Adipocyte (in vitro differentiated cells): ENCODE measurements at regions not wholly inside any gene's neighbourhood (a gene's known extent, or its start where the extent isn't known, plus 50 kb on each side); places are given as distances from the start of the nearest gene placed in this dataset.
A peak's percentile ranks its signal among the peaks of the same experiment; 100 is the strongest.

Source experiments
- DNase-seq: peaks from one replicate; pipeline ENCODE4 v3.0.0-alpha.2; 2015; ENCODE audit warnings: low read depth
- H3K27me3 ChIP-seq: replicated peaks from 2 replicates; pipeline ENCODE4 v1.7.0; 2013; ENCODE audit warnings: mild to moderate bottlenecking, low read length, moderate library complexity; ENCODE audit not compliant: control insufficient read depth, insufficient read depth
- H3K36me3 ChIP-seq: 2 replicates; pipeline ENCODE4 v1.7.0; 2013; ENCODE audit warnings: low read length, mild to moderate bottlenecking, moderate library complexity; ENCODE audit not compliant: control insufficient read depth, insufficient read depth, severe bottlenecking
- H3K4me1 ChIP-seq: 2 replicates; pipeline ENCODE4 v1.7.0; 2013; ENCODE audit warnings: mild to moderate bottlenecking, low read length, moderate library complexity; ENCODE audit not compliant: control insufficient read depth, insufficient read depth
- H3K4me3 ChIP-seq: 2 replicates; pipeline ENCODE4 v1.7.0; 2013; ENCODE audit warnings: mild to moderate bottlenecking, low read length, moderate library complexity
- H3K9ac ChIP-seq: 2 replicates; pipeline ENCODE4 v1.7.0; 2013; ENCODE audit warnings: mild to moderate bottlenecking, low read length, moderate library complexity
- H3K9me3 ChIP-seq: 2 replicates; pipeline ENCODE4 v1.7.0; 2013; ENCODE audit warnings: mild to moderate bottlenecking, low read length, moderate library complexity; ENCODE audit not compliant: control insufficient read depth

DNA sequence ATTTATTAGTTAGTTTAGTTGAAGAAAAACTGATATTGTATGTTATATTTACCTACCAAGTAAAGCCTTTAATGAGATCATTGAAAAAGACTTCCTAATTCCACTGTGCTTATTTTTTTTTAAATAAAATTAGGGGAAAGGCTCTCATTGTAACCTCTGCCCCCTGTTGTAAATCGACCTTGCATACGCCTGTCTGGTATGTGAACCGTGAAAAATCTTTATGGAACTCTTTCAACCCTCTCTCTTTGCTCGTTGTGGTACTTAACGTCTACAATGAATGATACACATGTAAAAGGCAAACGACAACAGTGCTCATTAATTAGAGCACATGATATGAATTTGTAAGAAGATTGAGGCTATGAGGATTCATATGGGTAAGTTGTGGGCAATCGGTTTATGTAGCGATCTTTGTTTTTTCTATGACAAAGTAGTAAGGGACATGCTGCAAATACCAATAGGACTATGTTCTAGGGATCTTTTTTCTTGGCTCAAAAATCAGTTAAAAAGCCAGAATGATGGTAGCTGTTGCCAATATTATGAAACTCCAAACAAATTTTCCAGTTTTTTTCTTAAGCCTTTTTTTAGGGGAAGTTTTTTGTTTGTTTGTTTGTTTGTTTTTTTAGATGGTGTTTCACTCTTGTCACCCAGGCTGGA is 119.0 kb upstream of the MCHR2 start:
- H3K9me3 ChIP-seq, result no peaks in the 10 kb centered on the region
- peaks cover 21% of the 10 kb centered on the region for H3K4me1 ChIP-seq
- peak overlapping the region; percentile 10 for H3K9ac ChIP-seq
- no peak for DNase-seq
- H3K36me3 ChIP-seq, result no peaks in the 10 kb centered on the region
- no peaks in the 10 kb centered on the region for H3K27me3 ChIP-seq
- peak overlapping the region; percentile 72 for H3K4me3 ChIP-seq

DNA sequence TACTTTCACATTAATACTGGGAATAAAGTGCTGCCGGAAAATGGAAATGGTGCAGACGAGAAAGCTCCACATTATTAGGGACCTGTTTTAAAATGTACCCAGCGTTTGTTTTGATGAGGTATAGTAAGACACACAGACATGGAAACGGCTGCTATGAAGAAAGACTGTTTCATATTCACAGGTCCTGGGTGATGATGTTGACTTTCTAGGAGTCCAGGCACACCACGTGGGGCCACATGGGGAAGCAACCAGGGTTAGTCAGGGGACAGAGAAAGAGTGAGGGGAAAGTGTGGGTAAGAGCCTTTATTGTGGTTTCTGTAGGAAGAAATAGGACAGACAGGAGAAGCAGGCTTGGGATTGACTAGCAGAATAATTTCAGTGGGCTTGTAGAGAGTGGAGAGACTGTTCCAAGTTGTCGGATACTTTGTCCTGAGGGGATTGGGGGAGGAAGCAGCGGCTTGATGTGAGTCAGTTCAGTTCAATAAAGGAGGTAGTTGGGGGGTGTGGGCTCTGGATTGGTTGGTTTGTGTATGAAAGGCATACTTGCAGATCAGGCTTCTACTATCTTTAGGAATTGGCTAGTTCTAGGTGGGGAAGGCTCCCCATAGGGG is 112.0 kb upstream of the MCHR2 start:
- H3K4me3 ChIP-seq, result no peak overlapping the region
- DNase-seq, result no peak
- H3K27me3 ChIP-seq, result no peaks in the 10 kb centered on the region
- no peak overlapping the region for H3K9ac ChIP-seq
- no peaks in the 10 kb centered on the region for H3K9me3 ChIP-seq
- no peaks in the 10 kb centered on the region for H3K4me1 ChIP-seq
- H3K36me3 ChIP-seq, result no peaks in the 10 kb centered on the region

DNA sequence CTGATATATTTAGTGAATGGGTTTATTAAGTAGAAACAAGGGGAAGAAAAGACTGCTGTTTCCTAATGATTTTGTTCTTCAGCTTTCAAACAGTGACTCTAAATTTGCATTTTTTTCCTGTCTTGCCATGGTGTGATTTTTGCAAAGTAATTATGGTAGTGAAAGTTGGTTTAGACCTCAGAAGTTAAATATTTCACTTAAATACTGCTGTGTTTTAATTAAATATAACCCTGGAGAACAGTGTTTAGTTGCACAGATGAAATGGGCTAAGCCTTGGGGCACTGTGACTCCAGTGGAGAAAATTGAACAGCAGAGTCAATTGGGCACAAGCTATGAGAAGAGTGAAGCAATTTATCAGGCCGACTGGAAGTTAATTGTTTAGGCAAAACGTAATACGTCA is 111.1 kb upstream of the MCHR2 start:
- no peaks in the 10 kb centered on the region for H3K9me3 ChIP-seq
- no peaks in the 10 kb centered on the region for H3K27me3 ChIP-seq
- no peak for DNase-seq
- H3K36me3 ChIP-seq, result no peaks in the 10 kb centered on the region
- no peak overlapping the region for H3K4me3 ChIP-seq
- H3K9ac ChIP-seq, result no peak overlapping the region
- H3K4me1 ChIP-seq, result no peaks in the 10 kb centered on the region

DNA sequence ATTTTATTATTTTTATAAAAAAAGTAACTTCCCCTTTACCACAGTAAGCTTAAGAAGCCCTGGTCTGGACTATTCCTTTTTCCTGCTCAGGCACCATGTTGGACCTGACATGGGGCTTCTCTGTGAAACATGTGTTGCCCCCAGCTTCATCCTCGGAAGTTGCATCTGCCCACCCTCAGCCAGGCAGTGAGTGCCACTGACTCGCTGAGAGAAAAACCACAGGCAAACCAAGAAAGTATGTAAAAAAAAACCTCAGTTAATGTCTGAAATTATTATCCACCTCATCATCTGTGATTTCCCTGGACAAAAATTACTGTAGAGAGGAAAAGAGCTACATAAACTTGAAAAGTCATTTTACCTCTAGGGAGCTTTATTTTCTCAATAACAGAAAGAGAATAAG is 109.9 kb upstream of the MCHR2 start:
- no peaks in the 10 kb centered on the region for H3K27me3 ChIP-seq
- DNase-seq, result no peak
- no peaks in the 10 kb centered on the region for H3K9me3 ChIP-seq
- no peak overlapping the region for H3K4me3 ChIP-seq
- no peak overlapping the region for H3K9ac ChIP-seq
- H3K4me1 ChIP-seq, result no peaks in the 10 kb centered on the region
- no peaks in the 10 kb centered on the region for H3K36me3 ChIP-seq

DNA sequence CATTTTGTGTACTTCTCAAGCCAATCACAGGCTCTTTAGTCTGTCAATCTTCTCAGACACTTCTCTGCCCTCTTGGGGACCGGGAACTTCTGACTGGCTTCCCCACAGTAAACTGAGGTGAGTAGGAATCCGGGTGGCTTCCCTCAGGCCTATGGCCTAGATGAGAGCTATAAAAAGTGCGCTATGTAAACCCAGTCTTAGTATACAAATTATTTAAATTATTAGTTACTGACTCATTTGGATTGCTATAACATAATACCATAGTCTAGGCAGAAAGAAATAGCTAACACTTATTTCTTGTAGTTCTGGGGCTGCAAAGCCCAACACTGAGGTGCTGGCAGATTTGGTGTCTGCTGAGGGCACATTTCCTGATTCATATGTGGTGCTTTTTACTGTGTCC is 109.2 kb upstream of the MCHR2 start:
- Histone ChIP-seq H3K36me3 (no peaks in the 10 kb centered on the region), H3K27me3 (no peaks in the 10 kb centered on the region)

GRCh38 chr6:100101644-100102043 is 107.6 kb upstream of the MCHR2 start:
- peak; percentile 54 for DNase-seq
- Histone ChIP-seq H3K27me3 (no peaks in the 10 kb centered on the region), H3K9ac (no peak overlapping the region), H3K4me3 (no peak overlapping the region), H3K36me3 (no peaks in the 10 kb centered on the region), H3K4me1 (no peaks in the 10 kb centered on the region), H3K9me3 (no peaks in the 10 kb centered on the region)

More for the DNA sequence above, 109.2 kb upstream of the MCHR2 start:
- no peak for DNase-seq
- no peaks in the 10 kb centered on the region for H3K4me1 ChIP-seq
- no peak overlapping the region for H3K9ac ChIP-seq
- no peaks in the 10 kb centered on the region for H3K9me3 ChIP-seq
- no peak overlapping the region for H3K4me3 ChIP-seq

DNA sequence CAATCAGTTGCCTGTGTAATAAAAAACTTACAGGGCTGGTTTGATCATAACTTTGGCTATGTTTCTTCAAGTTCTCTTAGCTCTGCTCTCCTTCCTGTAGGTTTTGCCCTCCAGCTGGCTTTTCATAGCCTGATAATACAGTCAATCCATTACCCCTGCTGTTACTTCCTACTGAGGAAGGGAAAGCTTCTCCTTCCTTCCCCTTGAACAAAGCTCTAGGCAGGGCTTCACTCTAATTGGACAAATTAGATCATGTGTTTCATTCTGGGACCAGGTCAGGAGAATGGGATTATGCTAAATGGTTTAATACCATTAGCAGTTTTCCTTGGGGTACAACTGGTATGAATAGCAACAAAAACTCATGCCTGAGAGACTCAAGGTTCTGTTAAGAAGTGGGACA is 106.8 kb upstream of the MCHR2 start:
- Histone ChIP-seq H3K9me3 (no peaks in the 10 kb centered on the region), H3K36me3 (no peaks in the 10 kb centered on the region), H3K4me1 (peaks cover 2% of the 10 kb centered on the region), H3K9ac (no peak overlapping the region), H3K4me3 (no peak overlapping the region), H3K27me3 (no peaks in the 10 kb centered on the region)
- no peak for DNase-seq

DNA sequence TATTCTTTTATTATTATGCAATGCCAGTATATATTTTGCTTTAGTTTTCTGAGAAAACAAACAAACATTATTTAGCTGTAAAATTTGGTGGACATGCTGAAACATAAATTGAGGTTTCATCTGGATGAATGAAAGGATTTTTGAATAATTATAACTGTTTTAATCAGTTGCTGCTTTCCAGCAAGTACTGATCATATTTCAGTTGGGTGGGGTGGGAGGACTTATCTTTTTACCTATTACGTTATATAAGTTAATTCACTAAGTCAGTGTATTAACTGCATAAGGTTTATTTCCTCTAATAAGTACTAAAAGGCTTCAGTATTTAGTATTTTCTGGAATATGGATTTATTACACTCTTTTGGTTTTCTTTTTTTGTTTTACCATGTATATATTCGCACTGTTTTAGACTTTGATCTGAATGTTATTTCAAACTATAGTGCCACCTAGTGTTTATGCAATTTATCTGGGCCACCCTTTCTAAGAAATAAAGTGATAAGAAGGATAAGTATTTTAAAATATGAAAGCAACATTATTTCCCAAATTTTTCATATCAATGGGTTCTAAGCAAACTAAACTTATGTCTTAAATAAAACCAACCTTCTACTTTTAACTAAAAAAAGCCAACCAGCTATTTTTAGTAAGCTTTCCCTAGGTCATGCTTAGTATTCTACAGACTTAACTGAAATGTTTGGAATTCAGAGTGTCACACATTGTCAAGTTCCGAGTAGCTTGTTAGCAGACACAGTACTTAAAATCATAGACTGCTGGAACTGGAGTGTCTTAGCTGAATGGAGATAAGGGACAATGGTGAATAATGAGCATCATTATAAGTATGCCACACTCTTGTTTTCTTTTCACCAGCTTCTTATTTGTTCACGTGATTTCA is 105.4 kb upstream of the MCHR2 start:
- H3K27me3 ChIP-seq, result no peaks in the 10 kb centered on the region
- H3K36me3 ChIP-seq, result no peaks in the 10 kb centered on the region
- H3K4me3 ChIP-seq, result no peak overlapping the region
- no peaks in the 10 kb centered on the region for H3K9me3 ChIP-seq
- DNase-seq, result peak; percentile 86
- H3K9ac ChIP-seq, result no peak overlapping the region
- H3K4me1 ChIP-seq, result peaks cover 2% of the 10 kb centered on the region

GRCh38 chr6:100096936-100097335 is 102.9 kb upstream of the MCHR2 start:
- no peak for DNase-seq
- H3K4me3 ChIP-seq, result no peak overlapping the region
- no peaks in the 10 kb centered on the region for H3K9me3 ChIP-seq
- H3K9ac ChIP-seq, result no peak overlapping the region
- no peaks in the 10 kb centered on the region for H3K36me3 ChIP-seq
- no peaks in the 10 kb centered on the region for H3K27me3 ChIP-seq
- peaks cover 2% of the 10 kb centered on the region for H3K4me1 ChIP-seq

DNA sequence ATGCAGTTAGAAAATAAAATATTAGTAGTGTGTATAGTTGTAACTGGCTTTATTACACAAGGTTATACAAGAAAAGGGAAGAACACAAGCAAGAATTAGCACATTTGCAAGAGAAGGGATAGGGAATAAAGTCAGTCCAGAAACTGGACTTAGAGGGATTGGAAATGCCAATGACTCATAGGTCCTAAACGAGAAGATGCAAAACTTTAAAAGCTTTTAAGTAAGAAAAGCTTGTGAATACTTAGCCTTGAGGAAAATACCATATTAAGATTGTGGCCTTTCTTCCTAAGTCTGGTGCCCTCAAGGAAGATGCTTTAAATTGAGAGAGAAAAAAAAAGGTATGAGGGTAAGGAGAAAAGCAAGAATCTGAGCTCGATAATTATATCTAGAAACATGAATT is 102.3 kb upstream of the MCHR2 start:
- no peak overlapping the region for H3K4me3 ChIP-seq
- no peaks in the 10 kb centered on the region for H3K36me3 ChIP-seq
- peak; percentile 45 for DNase-seq
- no peak overlapping the region for H3K9ac ChIP-seq
- H3K27me3 ChIP-seq, result no peaks in the 10 kb centered on the region
- no peaks in the 10 kb centered on the region for H3K9me3 ChIP-seq
- H3K4me1 ChIP-seq, result peaks cover 2% of the 10 kb centered on the region

DNA sequence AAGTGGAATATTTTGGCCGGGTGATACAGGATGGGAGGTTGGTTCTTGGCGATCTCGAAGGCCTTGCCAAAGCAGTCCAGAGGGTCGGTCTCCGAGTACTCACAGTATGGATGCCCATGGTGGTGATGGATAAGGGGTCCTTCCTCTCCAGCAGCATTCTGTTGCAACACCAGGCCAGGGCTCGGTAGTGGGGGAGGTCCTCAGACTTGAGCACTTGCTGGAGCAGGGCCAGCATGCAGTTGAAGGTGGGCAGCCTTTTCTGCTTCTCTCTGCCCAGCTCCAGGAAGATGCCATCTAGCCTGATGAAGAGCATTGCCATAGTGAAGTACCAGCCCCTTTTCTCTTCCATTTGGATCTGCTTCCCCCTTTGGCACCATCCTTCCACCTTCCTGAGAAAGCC is 99.4 kb upstream of the MCHR2 start:
- no peaks in the 10 kb centered on the region for H3K9me3 ChIP-seq
- no peak overlapping the region for H3K4me3 ChIP-seq
- H3K4me1 ChIP-seq, result peaks cover 2% of the 10 kb centered on the region
- no peak for DNase-seq
- no peaks in the 10 kb centered on the region for H3K36me3 ChIP-seq
- H3K27me3 ChIP-seq, result no peaks in the 10 kb centered on the region
- H3K9ac ChIP-seq, result no peak overlapping the region
